GM21717 (cell line): ENCODE measurements at regions not wholly inside any gene's neighbourhood (a gene's known extent, or its start where the extent isn't known, plus 50 kb on each side); places are given as distances from the start of the nearest gene placed in this dataset.
"Not testable (repeated sequence)": the region's sequence is repeated elsewhere in the genome, so short reads cannot be mapped to it uniquely, and the experiment has no call there.

ENCODE experiments used
- ATAC-seq: cut with Tn5 transposase; IDR thresholded peaks from one replicate; pipeline ENCODE4 v1.9.1; 2021; ENCODE audit warnings: mild to moderate bottlenecking, moderate library complexity; ENCODE audit not compliant: unreplicated experiment

DNA sequence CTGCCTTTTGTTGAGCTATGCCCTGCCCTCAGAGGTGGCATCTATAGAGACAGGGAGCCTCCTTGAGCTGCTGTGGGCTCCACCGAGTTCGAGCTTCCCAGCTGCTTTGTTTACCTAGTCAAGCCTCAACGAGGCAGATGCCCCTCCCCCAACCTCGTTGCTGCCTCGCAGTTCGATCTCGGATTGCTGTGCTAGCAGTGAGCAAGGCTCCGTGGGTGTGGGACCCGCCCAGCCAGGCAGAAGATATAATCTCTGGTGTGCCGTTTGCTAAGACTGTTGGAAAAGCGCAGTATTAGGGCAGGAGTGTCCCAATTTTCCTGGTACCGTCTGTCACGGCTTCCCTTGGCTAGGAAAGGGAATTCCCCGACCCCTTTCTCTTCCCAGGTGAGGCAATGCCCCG is 88.4 kb upstream of the CDK6 start:
- no peak for ATAC-seq

DNA sequence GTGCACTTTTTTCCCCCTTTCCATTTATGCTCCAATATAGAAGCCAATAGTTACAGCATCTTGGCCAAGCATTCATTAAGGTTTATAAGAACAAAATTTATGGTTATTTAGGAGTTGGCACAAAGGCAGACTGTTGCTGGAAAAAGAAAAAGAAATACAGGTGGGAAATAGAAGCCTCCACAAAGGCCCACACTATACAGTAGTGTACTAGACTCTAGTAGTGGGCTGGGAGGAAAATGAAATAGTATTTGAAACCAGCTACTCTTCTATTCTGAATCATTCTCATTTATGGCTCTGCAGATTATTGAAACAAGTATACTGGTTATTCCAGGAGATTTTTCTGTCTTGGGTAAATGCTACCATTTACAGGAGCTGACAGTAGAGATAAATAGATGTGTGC is 80.9 kb upstream of the CDK6 start:
- ATAC-seq: no peak

DNA sequence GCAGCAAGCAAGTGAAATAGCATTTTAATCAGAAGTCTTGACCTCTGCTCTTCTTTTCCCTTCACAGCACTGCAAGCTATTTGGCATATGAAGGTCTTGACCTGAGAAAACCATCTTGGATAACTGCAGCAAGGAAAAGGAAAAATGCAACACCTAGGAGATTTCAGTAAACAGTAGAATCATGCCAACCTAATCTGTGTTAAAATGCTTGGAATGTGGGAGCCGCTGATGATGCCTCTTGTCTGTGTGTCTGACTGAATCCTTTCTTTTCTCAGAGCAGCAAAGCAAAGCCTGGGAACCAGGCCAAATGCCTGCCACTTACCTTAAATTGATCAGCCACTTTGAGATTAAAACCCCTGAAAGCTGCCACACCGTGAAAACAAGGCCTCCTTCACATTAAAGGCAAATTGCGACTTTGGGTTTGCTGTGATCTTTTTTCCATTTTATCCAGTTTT is 80.4 kb upstream of the CDK6 start:
- no peak for ATAC-seq

DNA sequence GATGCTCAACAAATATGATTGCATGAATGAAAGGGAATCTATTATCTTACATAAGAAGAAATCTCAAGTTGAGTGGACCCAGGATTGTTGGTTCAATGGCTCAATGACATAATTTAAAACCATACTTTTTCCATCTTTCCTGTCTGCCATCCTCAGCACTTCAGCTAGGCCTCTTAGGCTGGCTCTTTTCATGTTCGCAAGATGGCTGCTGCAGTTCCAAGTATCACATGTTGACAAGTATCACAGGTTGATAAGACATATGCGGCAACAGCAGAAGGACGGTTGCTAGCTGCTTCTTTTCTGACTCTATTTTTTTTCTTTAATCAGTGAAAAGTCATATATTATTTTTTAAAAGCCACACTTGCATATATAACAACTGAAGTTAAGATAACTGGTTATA is 79.0 kb upstream of the CDK6 start:
- ATAC-seq: no peak

DNA sequence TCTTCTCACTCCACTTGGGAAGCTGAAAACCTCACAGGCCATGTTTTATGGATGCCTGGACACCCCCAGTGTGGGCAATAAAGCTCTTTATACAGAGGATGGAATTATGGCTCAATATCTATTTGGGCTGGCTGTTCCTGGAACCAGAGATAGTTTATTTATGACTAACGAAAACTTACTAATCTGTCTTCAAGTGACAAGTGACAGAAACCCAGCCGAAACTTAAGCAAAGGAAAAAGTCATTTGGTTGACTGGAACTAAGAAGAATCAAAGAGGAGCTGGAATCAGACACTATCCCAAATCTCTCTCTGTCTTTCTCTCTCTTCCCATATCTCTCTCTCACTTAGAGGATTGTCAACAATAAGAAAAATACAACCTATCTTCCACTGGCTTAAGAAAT is 78.3 kb upstream of the CDK6 start:
- no peak for ATAC-seq

DNA sequence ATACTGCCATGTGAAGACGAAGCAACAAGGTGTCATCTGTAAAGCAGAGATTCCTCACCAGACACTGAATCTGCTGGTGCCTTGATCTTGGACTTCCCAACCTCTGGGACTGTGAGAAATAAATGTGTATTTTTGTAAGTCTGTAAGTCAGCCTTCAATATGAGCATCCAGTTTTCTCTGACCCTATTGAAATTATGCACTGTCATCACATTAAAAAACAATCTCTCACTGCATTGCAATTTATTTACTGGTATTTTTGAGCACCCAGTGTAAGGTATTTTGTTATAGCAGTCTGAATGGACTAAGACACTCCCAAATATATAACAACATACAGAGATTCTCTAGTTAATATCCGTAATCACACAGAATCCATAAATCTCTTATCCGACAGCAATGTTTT is 77.5 kb upstream of the CDK6 start:
- ATAC-seq: no peak

DNA sequence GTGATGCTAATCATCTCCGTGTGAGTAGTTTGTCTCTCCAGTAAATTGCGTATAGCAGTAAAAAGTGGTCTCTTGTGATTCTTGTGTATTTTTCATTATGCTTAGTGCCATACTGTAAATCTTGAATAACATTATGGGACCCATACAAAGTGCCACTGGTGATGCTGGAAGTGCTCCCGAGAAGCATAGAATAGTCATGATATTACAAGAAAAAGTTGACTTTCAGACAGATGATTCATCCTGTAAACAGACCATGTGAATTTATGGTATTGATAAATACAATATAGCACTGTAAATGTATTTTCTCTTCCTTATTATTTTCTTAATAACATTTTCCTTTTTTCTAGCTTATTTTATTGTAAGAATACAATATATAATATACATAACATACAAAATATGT is 74.6 kb upstream of the CDK6 start:
- no peak for ATAC-seq

DNA sequence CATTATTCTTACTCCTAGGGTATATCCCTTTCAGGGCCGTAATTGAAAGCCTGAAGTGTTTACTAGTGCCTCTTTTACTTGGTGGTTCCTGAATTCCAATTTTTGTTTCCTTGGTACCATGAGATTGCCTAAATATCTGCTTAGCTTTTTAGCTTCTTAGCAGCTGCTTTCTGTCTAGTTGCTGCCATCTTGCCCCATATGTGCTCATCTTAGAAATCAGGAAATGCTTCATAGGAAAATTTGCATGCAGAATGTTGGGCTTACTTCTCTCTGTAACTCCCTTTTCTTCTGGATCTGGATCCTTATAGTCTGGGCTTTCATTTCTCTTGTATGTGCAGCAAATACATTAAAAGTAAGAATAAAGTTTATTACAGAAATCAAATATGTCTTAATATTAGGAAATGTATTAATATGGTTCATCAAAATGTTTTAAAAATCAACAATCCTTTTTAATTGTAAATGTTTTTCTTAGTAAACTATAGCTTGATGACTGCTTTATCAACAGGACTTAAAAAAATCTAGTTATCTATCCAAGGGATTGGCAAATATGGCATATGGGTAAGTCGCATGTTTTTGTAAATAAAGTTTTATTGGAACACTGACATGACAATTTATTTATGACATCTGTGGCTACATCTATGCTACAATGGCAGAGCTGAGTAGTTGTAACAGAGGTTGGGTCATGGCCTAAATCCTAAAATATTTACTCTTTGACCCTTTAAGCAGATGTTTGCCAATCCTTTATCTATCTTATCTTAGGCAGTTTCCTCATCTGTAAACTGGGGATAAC is 73.5 kb upstream of the CDK6 start:
- ATAC-seq: no peak

DNA sequence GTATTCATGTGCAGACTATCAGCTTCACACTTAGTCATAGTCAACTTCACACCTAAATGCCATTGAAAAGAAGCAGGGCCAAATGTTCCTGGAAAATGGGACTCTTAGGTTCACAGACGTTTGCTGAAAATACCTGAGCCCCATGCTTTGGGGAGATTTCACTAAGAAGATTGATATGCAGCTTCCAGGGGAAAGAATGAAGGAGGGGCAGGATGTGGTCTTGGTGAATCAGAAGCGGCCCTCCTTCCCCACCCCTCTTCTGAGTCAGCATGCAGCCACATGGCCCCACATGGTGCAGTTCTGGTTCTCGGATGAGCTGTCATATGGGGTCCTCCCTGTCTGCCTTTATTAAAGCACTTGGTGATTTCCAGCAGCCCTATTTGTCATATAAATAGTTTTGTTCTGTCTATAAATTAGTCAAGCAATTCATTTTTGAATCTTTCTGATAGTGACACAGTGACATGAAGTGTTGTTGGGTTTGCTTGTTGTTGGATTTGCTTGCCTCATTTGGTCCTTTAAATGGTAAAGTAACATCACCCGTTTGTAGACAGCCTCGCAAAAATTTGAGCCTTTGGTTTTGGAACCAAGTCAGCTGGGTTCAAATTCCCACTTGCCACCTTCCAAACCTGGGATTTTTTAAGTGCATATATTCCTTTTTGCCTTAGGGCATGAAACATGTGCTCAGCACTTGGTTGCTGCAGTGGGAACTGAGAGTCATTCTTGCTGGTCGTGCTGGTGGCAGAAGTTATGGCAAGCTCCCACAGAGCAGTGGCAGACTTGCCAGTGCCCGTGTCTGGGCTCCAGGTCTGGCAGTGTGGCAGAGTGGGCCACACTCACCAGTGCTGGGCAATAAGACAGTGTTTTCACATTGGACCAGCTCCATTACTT is 68.1 kb upstream of the CDK6 start:
- peak; percentile 98 for ATAC-seq

DNA sequence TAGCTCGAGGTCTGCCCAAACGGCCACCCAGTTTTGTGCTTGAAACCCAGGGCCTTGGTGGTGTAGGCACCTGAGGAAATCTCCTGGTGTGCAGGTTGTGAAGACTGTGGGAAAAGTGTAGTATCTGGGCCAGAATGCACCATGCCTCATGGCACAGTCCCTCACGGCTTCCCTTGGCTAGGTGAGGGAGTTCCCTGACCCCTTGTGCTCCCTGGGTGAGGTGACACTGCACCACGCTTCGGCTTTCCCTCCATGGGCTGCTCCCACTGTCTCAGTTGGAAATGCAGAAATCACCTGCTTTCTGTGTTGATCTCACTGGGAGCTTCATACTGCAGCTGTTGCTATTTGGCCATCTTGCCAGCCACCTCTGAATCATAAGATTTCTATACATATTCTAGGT is 62.4 kb upstream of the CDK6 start:
- no peak for ATAC-seq

DNA sequence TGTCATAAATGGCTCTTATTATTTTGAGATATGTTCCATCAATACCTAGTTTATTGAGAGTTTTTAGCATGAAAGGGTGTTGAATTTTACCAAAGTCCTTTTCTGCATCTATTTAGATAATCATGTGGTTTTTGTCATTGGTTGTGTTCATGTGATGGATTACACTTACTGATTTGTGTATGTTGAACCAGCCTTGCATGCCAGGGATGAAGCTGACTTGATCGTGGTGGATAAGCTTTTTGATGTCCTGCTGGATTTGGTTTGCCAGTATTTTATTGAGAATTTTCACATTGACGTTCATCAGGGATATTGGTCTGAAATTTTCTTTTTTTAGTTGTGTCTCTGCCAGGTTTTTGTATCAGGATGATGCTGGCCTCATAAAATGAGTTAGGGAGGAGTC is 58.5 kb upstream of the CDK6 start:
- ATAC-seq: not testable (repeated sequence)

DNA sequence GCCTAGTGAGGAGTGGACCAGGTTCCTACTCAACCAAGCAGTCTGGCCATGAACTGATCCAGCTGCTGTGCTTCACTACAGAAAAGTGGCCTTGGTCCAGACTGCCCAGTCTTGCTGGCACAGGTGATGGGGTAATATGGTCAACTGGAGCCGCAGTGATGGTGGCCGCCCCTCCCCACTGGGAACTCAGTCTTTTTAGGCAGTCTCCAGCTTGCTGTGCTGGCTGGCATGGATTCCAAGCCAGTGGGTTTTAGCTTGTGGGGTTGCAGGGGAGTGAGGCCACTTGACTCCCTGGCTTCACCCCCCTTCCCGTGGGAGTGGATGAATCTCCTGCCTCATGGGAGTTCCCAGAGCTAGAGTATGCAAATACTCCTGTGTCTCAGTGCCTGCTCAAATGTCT is 52.7 kb upstream of the CDK6 start:
- ATAC-seq: no peak
